ENCODE measurements at regions not wholly inside any gene's neighbourhood (a gene's known extent, or its start where the extent isn't known, plus 50 kb on each side); places are given as distances from the start of the nearest gene placed in this dataset.

GRCh38 chr3:193842029-193842798 lies 249.2 kb downstream of the OPA1 start:
- 0 out of 2 replicates have a peak, but pooled peaks cover 5% of the 10 kb centered on the region for H3K4me1 ChIP-seq
- no peak for TF ChIP-seq Cebpa-rat (IDR thresholded peaks at IDR 0.05)
- H3K9me3 ChIP-seq, result no peaks in the 10 kb centered on the region
- no peak overlapping the region for H3K4me2 ChIP-seq
- H4K20me1 ChIP-seq, result no peaks in the 10 kb centered on the region
- no peaks in the 10 kb centered on the region for H3K27me3 ChIP-seq
- no peaks in the 10 kb centered on the region for H3K36me3 ChIP-seq
- no peak overlapping the region for H3K27ac ChIP-seq
- no peak overlapping the region for H3K4me3 ChIP-seq
- H3K9ac ChIP-seq, result no peak overlapping the region

GRCh38 chr3:193842832-193843473 lies 249.9 kb downstream of the OPA1 start:
- Histone ChIP-seq H3K27ac (no peak overlapping the region), H3K4me2 (no peak overlapping the region)

GRCh38 chr3:193843474-193844301 lies 250.7 kb downstream of the OPA1 start:
- H3K9ac ChIP-seq, result no peak overlapping the region

More at GRCh38 chr3:193842832-193843473, 249.9 kb downstream of the OPA1 start:
- Histone ChIP-seq H3K9me3 (no peaks in the 10 kb centered on the region), H3K4me3 (no peak overlapping the region), H3K9ac (no peak overlapping the region), H3K27me3 (no peaks in the 10 kb centered on the region), H3K4me1 (0 out of 2 replicates have a peak, but pooled peaks cover 5% of the 10 kb centered on the region), H3K36me3 (no peaks in the 10 kb centered on the region), H4K20me1 (no peaks in the 10 kb centered on the region)
- TF ChIP-seq Cebpa-rat (IDR thresholded peaks at IDR 0.05), result no peak

GRCh38 chr3:193844472-193844871 lies 251.5 kb downstream of the OPA1 start:
- 0 out of 2 replicates have a peak, but pooled peaks cover 4% of the 10 kb centered on the region for H3K9me3 ChIP-seq
- H3K9ac ChIP-seq, result no peak overlapping the region
- no peaks in the 10 kb centered on the region for H3K27me3 ChIP-seq
- H3K36me3 ChIP-seq, result no peaks in the 10 kb centered on the region
- H3K4me3 ChIP-seq, result no peak overlapping the region
- no peaks in the 10 kb centered on the region for H4K20me1 ChIP-seq
- no peak overlapping the region for H3K4me2 ChIP-seq
- 0 out of 2 replicates have a peak, but pooled peaks cover 5% of the 10 kb centered on the region for H3K4me1 ChIP-seq
- no peak overlapping the region for H3K27ac ChIP-seq
- no peak for TF ChIP-seq Cebpa-rat (IDR thresholded peaks at IDR 0.05)

More at GRCh38 chr3:193843474-193844301, 250.7 kb downstream of the OPA1 start:
- Histone ChIP-seq H3K27me3 (no peaks in the 10 kb centered on the region), H3K4me2 (no peak overlapping the region), H3K9me3 (0 out of 2 replicates have a peak, but pooled peaks cover under 1% of the 10 kb centered on the region), H4K20me1 (no peaks in the 10 kb centered on the region), H3K4me3 (no peak overlapping the region), H3K27ac (no peak overlapping the region), H3K36me3 (no peaks in the 10 kb centered on the region), H3K4me1 (0 out of 2 replicates have a peak, but pooled peaks cover 5% of the 10 kb centered on the region)
- TF ChIP-seq Cebpa-rat (IDR thresholded peaks at IDR 0.05), result no peak

GRCh38 chr3:193845144-193845543 lies 252.1 kb downstream of the OPA1 start:
- Histone ChIP-seq H3K9ac (no peak overlapping the region), H3K27me3 (no peaks in the 10 kb centered on the region), H3K4me2 (no peak overlapping the region), H3K4me3 (no peak overlapping the region), H4K20me1 (no peaks in the 10 kb centered on the region), H3K27ac (no peak overlapping the region), H3K9me3 (0 out of 2 replicates have a peak, but pooled peaks cover 4% of the 10 kb centered on the region), H3K4me1 (0 out of 2 replicates have a peak, but pooled peaks cover 5% of the 10 kb centered on the region), H3K36me3 (no peaks in the 10 kb centered on the region)
- no peak for TF ChIP-seq Cebpa-rat (IDR thresholded peaks at IDR 0.05)

- H3K27ac ChIP-seq, result no peak overlapping the region
- no peak overlapping the region for H3K9ac ChIP-seq
- H3K4me2 ChIP-seq, result no peak overlapping the region
- peaks cover 10% of the 10 kb centered on the region for H3K4me1 ChIP-seq
- no peaks in the 10 kb centered on the region for H3K27me3 ChIP-seq
- H3K36me3 ChIP-seq, result no peaks in the 10 kb centered on the region
- H3K4me3 ChIP-seq, result no peak overlapping the region
- 0 out of 2 replicates have a peak, but pooled peaks cover 4% of the 10 kb centered on the region for H3K9me3 ChIP-seq
- no peak for TF ChIP-seq Cebpa-rat (IDR thresholded peaks at IDR 0.05)
- H4K20me1 ChIP-seq, result no peaks in the 10 kb centered on the region
Measured at GRCh38 chr3:193846569-193846968, 253.6 kb downstream of the OPA1 start.

DNA sequence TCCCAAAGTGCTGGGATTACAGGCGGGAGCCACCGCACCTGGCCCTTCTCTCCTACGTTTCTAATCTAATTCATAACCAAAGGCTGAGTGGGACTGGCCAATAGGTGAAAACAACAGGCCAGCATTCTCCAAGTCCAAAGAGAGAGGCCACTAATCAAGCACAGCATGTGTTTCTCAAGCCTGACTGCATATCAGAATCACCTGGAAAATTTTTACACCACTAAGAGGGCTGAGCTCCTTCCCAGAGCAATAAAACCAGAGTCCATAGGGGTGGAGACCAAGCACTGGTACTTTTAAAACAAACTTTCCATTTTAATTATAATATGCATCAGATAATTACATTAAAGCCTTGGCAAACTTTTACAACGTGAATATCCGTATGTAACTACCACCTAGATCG lies 254.4 kb downstream of the OPA1 start:
- no peak overlapping the region for H3K9ac ChIP-seq
- no peak for TF ChIP-seq Cebpa-rat (IDR thresholded peaks at IDR 0.05)
- no peak overlapping the region for H3K27ac ChIP-seq
- no peak overlapping the region for H3K4me3 ChIP-seq
- H3K36me3 ChIP-seq, result no peaks in the 10 kb centered on the region
- no peak overlapping the region for H3K4me2 ChIP-seq
- H4K20me1 ChIP-seq, result no peaks in the 10 kb centered on the region
- no peaks in the 10 kb centered on the region for H3K27me3 ChIP-seq
- 0 out of 2 replicates have a peak, but pooled peaks cover 4% of the 10 kb centered on the region for H3K9me3 ChIP-seq
- peaks cover 15% of the 10 kb centered on the region for H3K4me1 ChIP-seq

DNA sequence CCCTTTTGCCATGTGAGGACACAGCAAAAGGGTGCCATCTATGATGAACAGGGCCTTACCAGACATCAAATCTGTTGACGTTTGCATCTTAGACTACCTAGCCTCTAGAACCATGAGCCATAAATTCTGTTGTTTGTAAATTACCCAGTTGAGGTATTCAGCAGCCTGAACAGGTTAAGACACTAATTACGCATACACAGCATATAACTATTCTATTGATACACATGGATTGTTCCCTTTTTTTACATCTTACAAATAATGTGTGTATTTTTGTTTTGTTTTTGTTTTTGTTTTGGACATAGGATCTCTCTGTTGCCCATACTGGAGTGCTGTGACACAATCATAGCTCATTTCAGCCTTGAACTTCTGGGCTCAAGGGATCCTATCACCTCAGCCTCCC lies 255.5 kb downstream of the OPA1 start:
- TF ChIP-seq Cebpa-rat (IDR thresholded peaks at IDR 0.05), result no peak
- no peak overlapping the region for H3K4me3 ChIP-seq
- no peak overlapping the region for H3K9ac ChIP-seq
- H3K4me2 ChIP-seq, result no peak overlapping the region
- no peaks in the 10 kb centered on the region for H3K27me3 ChIP-seq
- peaks cover 26% of the 10 kb centered on the region for H3K4me1 ChIP-seq
- H3K27ac ChIP-seq, result no peak overlapping the region
- no peaks in the 10 kb centered on the region for H4K20me1 ChIP-seq
- H3K36me3 ChIP-seq, result no peaks in the 10 kb centered on the region
- 0 out of 2 replicates have a peak, but pooled peaks cover 4% of the 10 kb centered on the region for H3K9me3 ChIP-seq

DNA sequence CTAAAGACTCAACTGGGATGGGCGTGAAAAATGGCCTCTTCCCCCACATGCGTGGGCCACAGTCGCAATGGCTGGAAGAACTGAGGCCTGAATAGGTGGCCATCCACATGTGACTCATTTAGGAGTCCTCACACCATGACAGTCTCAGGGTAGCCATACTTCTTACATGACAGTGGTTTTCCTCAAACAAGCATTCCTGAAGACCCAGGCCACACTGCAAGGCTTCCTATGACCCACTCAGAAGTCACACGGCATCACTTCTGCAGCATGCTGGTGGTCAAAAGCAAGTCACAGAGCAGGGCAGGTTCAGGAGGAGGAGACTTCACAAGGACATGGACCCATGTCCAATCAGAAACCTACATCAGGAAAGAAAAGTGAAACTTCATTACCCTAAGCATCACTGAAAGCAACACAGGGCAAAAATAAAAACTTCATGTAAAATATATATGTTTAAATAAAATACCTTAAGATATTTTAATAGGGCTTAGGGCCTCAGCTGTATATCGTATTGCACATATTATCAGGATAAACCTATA lies 257.1 kb downstream of the OPA1 start:
- no peaks in the 10 kb centered on the region for H4K20me1 ChIP-seq
- no peaks in the 10 kb centered on the region for H3K36me3 ChIP-seq
- no peak overlapping the region for H3K4me2 ChIP-seq
- H3K4me1 ChIP-seq, result peaks cover 31% of the 10 kb centered on the region
- TF ChIP-seq Cebpa-rat (IDR thresholded peaks at IDR 0.05), result no peak
- 0 out of 2 replicates have a peak, but pooled peaks cover 4% of the 10 kb centered on the region for H3K9me3 ChIP-seq
- no peak overlapping the region for H3K27ac ChIP-seq
- no peaks in the 10 kb centered on the region for H3K27me3 ChIP-seq
- H3K4me3 ChIP-seq, result no peak overlapping the region
- no peak overlapping the region for H3K9ac ChIP-seq

Data from BLaER1 (cell line).